HCT116 (cell line): ENCODE measurements at regions not wholly inside any gene's neighbourhood (a gene's known extent, or its start where the extent isn't known, plus 50 kb on each side); places are given as distances from the start of the nearest gene placed in this dataset.

Source experiments
- CEBPB ChIP-seq: IDR thresholded peaks from 2 replicates; pipeline ENCODE4 v1.6.1; 2012; ENCODE audit warnings: low read depth
- EZH2 ChIP-seq: fragments of 200-600 bp; sonication (generic); IDR thresholded peaks from 2 replicates; pipeline ENCODE4 v1.6.1; 2017; ENCODE audit warnings: antibody characterized with exemption, mixed run types
- EZH2phosphoT487 ChIP-seq: fragments of 200-600 bp; IDR thresholded peaks from 2 replicates; pipeline ENCODE4 v1.6.1; 2018; ENCODE audit warnings: antibody characterized with exemption, borderline replicate concordance
- JUND ChIP-seq: IDR thresholded peaks from 2 replicates; pipeline ENCODE4 v1.6.1; 2012
- MAX ChIP-seq: IDR thresholded peaks from 2 replicates; pipeline ENCODE4 v1.6.1; 2012
- POLR2A ChIP-seq: IDR thresholded peaks from 2 replicates; pipeline ENCODE4 v1.7.0; 2011; ENCODE audit warnings: borderline replicate concordance; ENCODE audit not compliant: insufficient read depth, insufficient read length; ENCODE audit errors: extremely low read depth
- POLR2AphosphoS5 ChIP-seq: IDR thresholded peaks from 2 replicates; pipeline ENCODE4 v1.6.1; 2011; ENCODE audit warnings: mild to moderate bottlenecking, low read depth, low read length, moderate library complexity
- SIN3A ChIP-seq: IDR thresholded peaks from 2 replicates; pipeline ENCODE4 v1.6.1; 2012; ENCODE audit warnings: low read depth
- SP1 ChIP-seq: IDR thresholded peaks from 2 replicates; pipeline ENCODE4 v1.6.1; 2012; ENCODE audit warnings: low read depth
- TCF7L2 ChIP-seq: IDR thresholded peaks from 2 replicates; pipeline ENCODE4 v1.7.0; 2011; ENCODE audit warnings: borderline replicate concordance, inconsistent platforms; ENCODE audit not compliant: insufficient read depth, insufficient read length; ENCODE audit errors: extremely low read depth
- ZBTB33 ChIP-seq: IDR thresholded peaks from 2 replicates; pipeline ENCODE4 v1.6.1; 2011; ENCODE audit warnings: mild to moderate bottlenecking, low read length, moderate library complexity; ENCODE audit not compliant: insufficient replicate concordance; ENCODE audit errors: extremely low read depth
- ZFX ChIP-seq: fragments of 450-650 bp; IDR thresholded peaks from 2 replicates; pipeline ENCODE4 v1.6.1; 2017
- ZNF274 ChIP-seq: fragments of 200-500 bp; sonication (Bioruptor generic); IDR thresholded peaks from 2 replicates; pipeline ENCODE4 v1.6.1; 2014; ENCODE audit warnings: mild to moderate bottlenecking, low read depth, low read length, inconsistent platforms
- TF ChIP-seq, protein P1 (sequence below), 3 experiments: fragments of 200-600 bp in 1 of 3; sonication (generic) in 1 of 3; IDR thresholded peaks in 2 of 3; conservative IDR thresholded peaks in 1 of 3; 2 replicates each; pipeline ENCODE4 v1.5.1; 2012 to 2017; ENCODE audit warnings: low read depth in 2 of 3, low read length in 2 of 3, antibody characterized with exemption in 1 of 3, borderline replicate concordance in 1 of 3, control low read depth in 1 of 3, mild to moderate bottlenecking in 1 of 3, mixed read lengths in 1 of 3, mixed run types in 1 of 3, moderate library complexity in 1 of 3; ENCODE audit not compliant: insufficient read depth in 1 of 3

- TF ChIP-seq, protein P1, sequence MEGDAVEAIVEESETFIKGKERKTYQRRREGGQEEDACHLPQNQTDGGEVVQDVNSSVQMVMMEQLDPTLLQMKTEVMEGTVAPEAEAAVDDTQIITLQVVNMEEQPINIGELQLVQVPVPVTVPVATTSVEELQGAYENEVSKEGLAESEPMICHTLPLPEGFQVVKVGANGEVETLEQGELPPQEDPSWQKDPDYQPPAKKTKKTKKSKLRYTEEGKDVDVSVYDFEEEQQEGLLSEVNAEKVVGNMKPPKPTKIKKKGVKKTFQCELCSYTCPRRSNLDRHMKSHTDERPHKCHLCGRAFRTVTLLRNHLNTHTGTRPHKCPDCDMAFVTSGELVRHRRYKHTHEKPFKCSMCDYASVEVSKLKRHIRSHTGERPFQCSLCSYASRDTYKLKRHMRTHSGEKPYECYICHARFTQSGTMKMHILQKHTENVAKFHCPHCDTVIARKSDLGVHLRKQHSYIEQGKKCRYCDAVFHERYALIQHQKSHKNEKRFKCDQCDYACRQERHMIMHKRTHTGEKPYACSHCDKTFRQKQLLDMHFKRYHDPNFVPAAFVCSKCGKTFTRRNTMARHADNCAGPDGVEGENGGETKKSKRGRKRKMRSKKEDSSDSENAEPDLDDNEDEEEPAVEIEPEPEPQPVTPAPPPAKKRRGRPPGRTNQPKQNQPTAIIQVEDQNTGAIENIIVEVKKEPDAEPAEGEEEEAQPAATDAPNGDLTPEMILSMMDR (IDR thresholded peaks at IDR 0.05 in 2 of 3, conservative IDR thresholded peaks at IDR 0.05 in 1 of 3; ENCODE audit: borderline replicate concordance in 1 of 3, insufficient read depth in 1 of 3, low read depth in 2 of 3, low read length in 2 of 3): no peak
- TF ChIP-seq MAX: no peak
- no peak for TF ChIP-seq JUND
- TF ChIP-seq EZH2phosphoT487: no peak
- no peak for TF ChIP-seq CEBPB
- TF ChIP-seq TCF7L2: no peak
- no peak for TF ChIP-seq POLR2A
- no peak for TF ChIP-seq SIN3A
- no peak for TF ChIP-seq EZH2
- TF ChIP-seq SP1: no peak
- no peak for TF ChIP-seq ZNF274
- TF ChIP-seq ZBTB33: no peak
- TF ChIP-seq ZFX: no peak
- no peak for TF ChIP-seq POLR2AphosphoS5
Measured at GRCh38 chr6:140372064-140372463, 997.6 kb upstream of the CITED2 start.
